ENCODE measurements at regions not wholly inside any gene's neighbourhood (a gene's known extent, or its start where the extent isn't known, plus 50 kb on each side); places are given as distances from the start of the nearest gene placed in this dataset.

GRCh38 chr1:112309499-112309898 is 86.5 kb upstream of the CTTNBP2NL start:
- no peak for TF ChIP-seq CTCF (conservative IDR thresholded peaks at IDR 0.05)
- no peak for TF ChIP-seq EZH2 (IDR thresholded peaks at IDR 0.05; ENCODE audit: low read depth)
